Ishikawa (cell line): ENCODE measurements at regions not wholly inside any gene's neighbourhood (a gene's known extent, or its start where the extent isn't known, plus 50 kb on each side); places are given as distances from the start of the nearest gene placed in this dataset.

Experiments used
- CEBPB ChIP-seq: IDR thresholded peaks from 2 replicates; pipeline ENCODE4 v1.6.1; 2012
- CREB1 ChIP-seq: IDR thresholded peaks from 2 replicates; pipeline ENCODE4 v1.6.1; 2012; ENCODE audit warnings: low read depth
- EGR1 ChIP-seq: IDR thresholded peaks from 2 replicates; pipeline ENCODE4 v1.6.1; 2012
- EP300 ChIP-seq: IDR thresholded peaks from 2 replicates; pipeline ENCODE4 v1.6.1; 2012; ENCODE audit warnings: borderline replicate concordance
- FOXM1 ChIP-seq: IDR thresholded peaks from 2 replicates; pipeline ENCODE4 v1.6.1; 2012; ENCODE audit warnings: low read depth, borderline replicate concordance
- NFIC ChIP-seq: IDR thresholded peaks from 2 replicates; pipeline ENCODE4 v1.6.1; 2012
- RAD21 ChIP-seq: IDR thresholded peaks from 2 replicates; pipeline ENCODE4 v1.6.1; 2012; ENCODE audit warnings: low read depth
- REST ChIP-seq: IDR thresholded peaks from 2 replicates; pipeline ENCODE4 v1.6.1; 2012; ENCODE audit warnings: low read depth, mild to moderate bottlenecking
- TAF1 ChIP-seq: IDR thresholded peaks from 2 replicates; pipeline ENCODE4 v1.6.1; 2012; ENCODE audit warnings: low read depth, mild to moderate bottlenecking
- TCF12 ChIP-seq: IDR thresholded peaks from 2 replicates; pipeline ENCODE4 v1.6.1; 2012; ENCODE audit warnings: low read depth
- TEAD4 ChIP-seq: IDR thresholded peaks from 2 replicates; pipeline ENCODE4 v1.6.1; 2012
- USF1 ChIP-seq: IDR thresholded peaks from 2 replicates; pipeline ENCODE4 v1.6.1; 2012
- YY1 ChIP-seq: IDR thresholded peaks from 2 replicates; pipeline ENCODE4 v1.6.1; 2012; ENCODE audit warnings: low read depth
- ZBTB7A ChIP-seq: IDR thresholded peaks from 2 replicates; pipeline ENCODE4 v1.6.1; 2012; ENCODE audit warnings: low read depth
- TF ChIP-seq, protein P1 (sequence below): IDR thresholded peaks from 2 replicates; pipeline ENCODE4 v1.6.1; 2012

- TF ChIP-seq CEBPB (no peak), RAD21 (no peak), EP300 (no peak), FOXM1 (no peak)
Observed at GRCh38 chr22:22744412-22745224, 100.2 kb downstream of the GGTLC2 start.

DNA sequence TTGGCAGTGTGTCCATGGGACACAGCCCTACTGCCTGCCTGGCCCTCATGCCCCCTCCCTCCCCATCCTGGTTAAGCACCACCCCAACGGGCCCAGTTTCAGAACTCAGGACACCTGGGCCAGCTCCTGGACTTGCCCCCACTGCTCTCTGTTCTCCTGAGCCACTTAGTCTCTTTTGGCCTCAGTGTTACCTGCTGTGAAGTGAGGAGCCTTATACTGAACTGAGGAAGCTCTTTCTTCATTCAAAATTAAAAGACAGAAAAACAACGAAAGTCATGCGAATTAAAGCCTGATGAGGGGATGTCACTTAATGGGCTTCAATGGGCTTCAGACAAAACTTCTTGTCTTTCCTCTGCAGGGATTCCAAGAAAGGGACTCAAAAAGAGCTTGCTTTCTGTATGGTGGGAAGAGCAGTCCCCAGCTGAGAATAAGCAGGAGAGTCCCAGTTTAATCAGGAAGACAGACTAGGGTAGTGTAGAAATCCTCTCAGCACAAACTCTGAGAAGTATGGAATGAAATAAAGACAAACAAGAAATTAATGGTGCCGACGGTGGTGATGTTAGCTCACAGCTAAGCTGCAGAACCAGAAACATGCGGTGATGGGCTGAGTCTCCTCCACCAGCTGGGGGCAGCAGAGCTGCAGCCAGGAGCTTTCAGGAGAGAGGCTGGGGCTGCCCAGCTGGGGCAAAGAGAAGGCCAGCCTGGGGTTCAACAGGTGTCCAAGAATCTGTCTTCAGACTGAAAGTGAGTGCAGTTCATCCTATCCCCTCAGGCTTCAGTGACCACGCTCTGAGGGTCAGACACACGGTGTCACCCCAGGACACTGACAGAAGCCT lies 101.0 kb downstream of the GGTLC2 start:
- TF ChIP-seq RAD21 (peak; percentile 45; the same call in 1 of the 2 replicates), ZBTB7A (no peak)

DNA sequence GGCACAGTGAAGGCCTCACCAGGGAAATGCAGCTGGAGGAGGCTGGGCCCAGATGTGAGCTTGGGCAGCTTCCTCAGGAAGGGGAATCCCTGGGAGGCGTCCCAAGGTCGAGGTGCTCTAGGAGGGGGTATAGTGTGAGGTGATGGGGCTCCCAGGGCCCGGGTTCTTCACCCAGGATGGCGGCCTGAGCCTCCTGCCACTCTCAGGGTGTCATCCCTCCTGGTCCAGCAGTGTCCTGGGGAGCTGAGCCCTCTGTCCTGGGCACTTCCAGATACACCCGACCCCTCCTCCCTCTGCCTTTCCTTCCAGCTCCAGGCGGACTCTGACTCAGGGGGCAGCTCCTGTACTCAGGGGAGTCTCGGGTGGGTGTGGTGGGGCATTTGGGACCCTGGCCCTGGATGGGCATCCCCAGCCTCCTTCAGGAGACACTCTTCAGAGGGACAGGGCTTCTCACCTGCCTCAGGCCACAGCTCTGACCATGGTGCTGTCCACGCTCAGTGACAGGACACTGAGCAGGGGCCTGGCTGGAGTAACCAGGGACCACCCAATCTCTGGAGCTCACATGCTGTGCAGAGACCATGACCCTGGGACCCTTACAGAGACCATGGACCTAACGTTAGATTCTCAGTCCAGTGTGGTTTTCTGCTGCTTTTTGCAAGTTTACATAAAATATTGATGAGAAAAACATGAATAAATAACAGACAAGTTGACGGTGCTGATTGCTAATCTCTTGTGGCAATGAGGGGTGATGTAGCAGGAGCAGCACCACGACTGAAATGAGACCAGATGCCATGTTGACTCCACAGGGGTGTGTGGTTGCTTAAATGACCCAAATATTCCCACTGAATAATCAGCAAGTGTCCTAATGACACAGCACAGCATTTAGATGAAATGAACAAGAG lies 101.9 kb downstream of the GGTLC2 start:
- TF ChIP-seq YY1, result no peak
- TF ChIP-seq ZBTB7A, result no peak
- TF ChIP-seq FOXM1, result no peak
- TF ChIP-seq TCF12, result no peak
- TF ChIP-seq, protein P1, sequence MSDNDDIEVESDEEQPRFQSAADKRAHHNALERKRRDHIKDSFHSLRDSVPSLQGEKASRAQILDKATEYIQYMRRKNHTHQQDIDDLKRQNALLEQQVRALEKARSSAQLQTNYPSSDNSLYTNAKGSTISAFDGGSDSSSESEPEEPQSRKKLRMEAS, result no peak
- TF ChIP-seq TEAD4, result no peak
- no peak for TF ChIP-seq EP300
- no peak for TF ChIP-seq REST
- no peak for TF ChIP-seq TAF1
- no peak for TF ChIP-seq NFIC
- no peak for TF ChIP-seq EGR1
- no peak for TF ChIP-seq CEBPB
- no peak for TF ChIP-seq RAD21
- TF ChIP-seq USF1, result no peak

GRCh38 chr22:22746963-22747933 lies 102.8 kb downstream of the GGTLC2 start:
- TF ChIP-seq CEBPB (no peak), CREB1 (no peak), ZBTB7A (no peak), TAF1 (no peak), USF1 (no peak)

- TF ChIP-seq CEBPB (peak; percentile 44; the same call in 1 of the 2 replicates), TEAD4 (no peak), RAD21 (peak; percentile 48)
Observed at GRCh38 chr22:22748297-22748743, 103.9 kb downstream of the GGTLC2 start.

GRCh38 chr22:22748756-22749155 lies 104.3 kb downstream of the GGTLC2 start:
- no peak for TF ChIP-seq CEBPB
- TF ChIP-seq EP300, result no peak
- no peak for TF ChIP-seq FOXM1
- no peak for TF ChIP-seq TAF1
- TF ChIP-seq ZBTB7A, result no peak
- TF ChIP-seq USF1, result no peak
- no peak for TF ChIP-seq TEAD4
- no peak for TF ChIP-seq RAD21
- TF ChIP-seq EGR1, result no peak
- TF ChIP-seq, protein P1, result no peak
